HCT116 (cell line): ENCODE measurements at regions not wholly inside any gene's neighbourhood (a gene's known extent, or its start where the extent isn't known, plus 50 kb on each side); places are given as distances from the start of the nearest gene placed in this dataset.

ENCODE experiments used
- ATAC-seq: fragments of 200-7000 bp; cut with Tn5 transposase; 2 replicates; pipeline ENCODE4 v1.9.1; 2020; ENCODE audit warnings: mild to moderate bottlenecking, moderate library complexity
- BruUV-seq: library from RNA; stranded (reverse); fragments of 400-500 nt; replicated peaks from 2 replicates; lab custom pipeline; 2021; lab: Mats Ljungman, UMichigan
- CTCF ChIA-PET: fragments of 300-600 bp; sonication (Branson Sonifier 250); formaldehyde crosslinking; loops from one replicate; lab custom pipeline; 2021; ENCODE audit warnings: antibody characterized with exemption; lab: Charles Lee
- POLR2A ChIA-PET: fragments of 300-600, 350-600 bp; sonication (Branson Sonifier 250); formaldehyde crosslinking; loops from one replicate; lab custom pipeline; 2021; ENCODE audit warnings: antibody characterized with exemption; lab: Charles Lee
- RAD21 ChIA-PET, 2 experiments: fragments of 300-600 bp; sonication (Branson Sonifier 250); formaldehyde crosslinking; loops; one replicate each; lab custom pipeline; 2023; ENCODE audit warnings: low total read pairs in 2 of 2; ENCODE audit not compliant: uncharacterized antibody in 2 of 2, unreplicated experiment in 2 of 2, low non-redundant PET in 1 of 2; lab: Charles Lee
- DNase-seq: peaks from one replicate; pipeline ENCODE4 v3.0.0-alpha.2; 2010; ENCODE audit warnings: low read depth, low spot score
- H2AFZ ChIP-seq: fragments of 200-600 bp; shearing (Covaris generic), sonication (generic); 2 replicates; pipeline ENCODE4 v1.6.1; 2017; ENCODE audit warnings: low read depth, mixed run types, mixed read lengths, antibody characterized with exemption, low read length; ENCODE audit not compliant: poor library complexity, severe bottlenecking
- H3K27ac ChIP-seq: 2 replicates; pipeline ENCODE4 v1.5.1; 2012; ENCODE audit warnings: low read depth, low read length
- H3K27me3 ChIP-seq: fragments of 200-600 bp; sonication (generic); 2 replicates; pipeline ENCODE4 v1.6.1; 2016; ENCODE audit warnings: mixed run types, low read length, mixed read lengths; ENCODE audit not compliant: insufficient read depth
- H3K36me3 ChIP-seq, 2 experiments: fragments of 200-500 bp in 1 of 2; fragments of 200-600 bp in 1 of 2; sonication (Bioruptor generic) in 1 of 2; sonication (generic) in 1 of 2; 2 replicates each; pipeline versions ENCODE4 v1.5.1 to v1.6.1; 2014 to 2016; ENCODE audit warnings: low read length in 2 of 2, inconsistent platforms in 1 of 2, mixed read lengths in 1 of 2, mixed run types in 1 of 2; ENCODE audit not compliant: insufficient read depth in 2 of 2, control insufficient read depth in 1 of 2
- H3K4me1 ChIP-seq, 2 experiments: fragments of 200-600 bp in 1 of 2; sonication (generic) in 1 of 2; 2 replicates each; pipeline versions ENCODE4 v1.5.1 to v1.6.1; 2012 to 2017; ENCODE audit warnings: low read length in 2 of 2, inconsistent platforms in 1 of 2, mild to moderate bottlenecking in 1 of 2, mixed read lengths in 1 of 2, mixed run types in 1 of 2, moderate library complexity in 1 of 2; ENCODE audit not compliant: insufficient read depth in 2 of 2, control insufficient read depth in 1 of 2
- H3K4me2 ChIP-seq: fragments of 200-600 bp; sonication (generic); 2 replicates; pipeline ENCODE4 v1.6.1; 2017; ENCODE audit warnings: mixed run types, low read length, mixed read lengths
- H3K4me3 ChIP-seq, 2 experiments: fragments of 200-600 bp in 1 of 2; sonication (generic) in 1 of 2; replicated peaks in 1 of 2; 2 replicates each; pipeline ENCODE4 v1.5.1; 2011 to 2016; ENCODE audit warnings: low read length in 2 of 2, control low read depth in 1 of 2, low read depth in 1 of 2, mild to moderate bottlenecking in 1 of 2, mixed read lengths in 1 of 2, mixed run types in 1 of 2
- H3K79me2 ChIP-seq: fragments of 200-600 bp; sonication (generic); 2 replicates; pipeline ENCODE4 v1.6.1; 2017; ENCODE audit warnings: mild to moderate bottlenecking, mixed run types, low read length, moderate library complexity, mixed read lengths; ENCODE audit not compliant: insufficient read depth
- H3K9ac ChIP-seq: fragments of 200-600 bp; sonication (generic); 2 replicates; pipeline ENCODE4 v1.6.1; 2016; ENCODE audit warnings: low read length, mixed read lengths
- H3K9me2 ChIP-seq: fragments of 200-600 bp; sonication (generic), shearing (Covaris generic); 2 replicates; pipeline ENCODE4 v1.6.1; 2017; ENCODE audit warnings: mixed run types, mild to moderate bottlenecking, moderate library complexity; ENCODE audit not compliant: insufficient read depth
- H3K9me3 ChIP-seq, 2 experiments: fragments of 200-500 bp in 1 of 2; fragments of 200-600 bp in 1 of 2; sonication (Bioruptor generic) in 1 of 2; sonication (generic) in 1 of 2; 2 replicates each; pipeline ENCODE4 v1.6.1; 2014 to 2017; ENCODE audit warnings: low read length in 2 of 2, mixed read lengths in 2 of 2, inconsistent platforms in 1 of 2, low read depth in 1 of 2, mild to moderate bottlenecking in 1 of 2, mixed run types in 1 of 2, moderate library complexity in 1 of 2; ENCODE audit not compliant: control insufficient read depth in 1 of 2, insufficient read depth in 1 of 2
- H4K20me1 ChIP-seq: fragments of 200-600 bp; sonication (generic), shearing (Covaris generic); 2 replicates; pipeline ENCODE4 v1.6.1; 2017; ENCODE audit warnings: mixed run types, mild to moderate bottlenecking, moderate library complexity; ENCODE audit not compliant: insufficient read depth
- CBX3 ChIP-seq: IDR thresholded peaks from 2 replicates; pipeline ENCODE4 v1.6.1; 2012; ENCODE audit warnings: low read depth
- CEBPB ChIP-seq: IDR thresholded peaks from 2 replicates; pipeline ENCODE4 v1.6.1; 2012; ENCODE audit warnings: low read depth
- EGR1 ChIP-seq: IDR thresholded peaks from 2 replicates; pipeline ENCODE4 v1.6.1; 2012; ENCODE audit warnings: low read depth
- ELF1 ChIP-seq: IDR thresholded peaks from 2 replicates; pipeline ENCODE4 v1.6.1; 2012; ENCODE audit warnings: low read depth, borderline replicate concordance
- EZH2 ChIP-seq: fragments of 200-600 bp; sonication (generic); IDR thresholded peaks from 2 replicates; pipeline ENCODE4 v1.6.1; 2017; ENCODE audit warnings: antibody characterized with exemption, mixed run types
- EZH2phosphoT487 ChIP-seq: fragments of 200-600 bp; IDR thresholded peaks from 2 replicates; pipeline ENCODE4 v1.6.1; 2018; ENCODE audit warnings: antibody characterized with exemption, borderline replicate concordance
- FOSL1 ChIP-seq: IDR thresholded peaks from 2 replicates; pipeline ENCODE4 v1.6.1; 2012; ENCODE audit warnings: low read depth
- JUND ChIP-seq: IDR thresholded peaks from 2 replicates; pipeline ENCODE4 v1.6.1; 2012
- MAX ChIP-seq: IDR thresholded peaks from 2 replicates; pipeline ENCODE4 v1.6.1; 2012
- POLR2A ChIP-seq: IDR thresholded peaks from 2 replicates; pipeline ENCODE4 v1.7.0; 2011; ENCODE audit warnings: borderline replicate concordance; ENCODE audit not compliant: insufficient read depth, insufficient read length; ENCODE audit errors: extremely low read depth
- RAD21 ChIP-seq: IDR thresholded peaks from 2 replicates; pipeline ENCODE4 v1.6.1; 2012; ENCODE audit warnings: low read depth, mild to moderate bottlenecking
- SP1 ChIP-seq: IDR thresholded peaks from 2 replicates; pipeline ENCODE4 v1.6.1; 2012; ENCODE audit warnings: low read depth
- SRF ChIP-seq: IDR thresholded peaks from 2 replicates; pipeline ENCODE4 v1.6.1; 2012; ENCODE audit warnings: low read depth
- TCF7L2 ChIP-seq: IDR thresholded peaks from 2 replicates; pipeline ENCODE4 v1.7.0; 2011; ENCODE audit warnings: borderline replicate concordance, inconsistent platforms; ENCODE audit not compliant: insufficient read depth, insufficient read length; ENCODE audit errors: extremely low read depth
- YY1 ChIP-seq: IDR thresholded peaks from 2 replicates; pipeline ENCODE4 v1.6.1; 2011; ENCODE audit warnings: low read length, low read depth, moderate library complexity, mild to moderate bottlenecking; ENCODE audit not compliant: insufficient replicate concordance; ENCODE audit errors: extremely low read depth
- ZFX ChIP-seq: fragments of 450-650 bp; IDR thresholded peaks from 2 replicates; pipeline ENCODE4 v1.6.1; 2017
- ZNF274 ChIP-seq: fragments of 200-500 bp; sonication (Bioruptor generic); IDR thresholded peaks from 2 replicates; pipeline ENCODE4 v1.6.1; 2014; ENCODE audit warnings: mild to moderate bottlenecking, low read depth, low read length, inconsistent platforms
- intact Hi-C: fragments of 100-400 bp; cut with micrococcal nuclease; formaldehyde crosslinking; loops from 2 replicates; pipeline ENCODE4 v1.10.0; 2022
- TF ChIP-seq, protein P1 (sequence below): IDR thresholded peaks from 2 replicates; pipeline ENCODE4 v1.6.1; 2012
- TF ChIP-seq, protein P2 (sequence below): IDR thresholded peaks from 2 replicates; pipeline ENCODE4 v1.6.1; 2012; ENCODE audit warnings: low read depth

DNA sequence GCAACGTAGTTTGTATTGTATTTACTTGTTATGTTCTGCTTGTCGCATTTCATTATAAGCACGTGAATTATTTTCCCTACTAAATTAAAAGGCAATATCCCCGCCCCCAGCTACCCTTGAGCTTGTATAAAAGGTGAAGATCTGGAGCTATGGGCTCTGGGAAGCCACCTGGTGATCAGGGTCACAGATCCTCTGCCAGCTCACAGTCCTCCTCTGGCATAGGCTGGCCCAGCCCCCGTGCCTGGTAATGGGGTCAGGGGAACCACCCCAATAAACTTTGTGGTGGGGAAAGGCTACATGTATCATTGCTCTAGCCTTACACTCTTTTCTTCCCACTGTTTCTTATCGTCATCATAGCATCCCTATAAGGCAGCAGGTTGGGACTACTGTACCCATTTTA lies 190.2 kb upstream of the TSHZ3 start:
- no peak overlapping the region for H2AFZ ChIP-seq
- no peaks in the 10 kb centered on the region for H3K36me3 ChIP-seq
- ChIA-PET POLR2A (no interaction called here), CTCF (no interaction called here), RAD21 (no interaction called here)
- H3K79me2 ChIP-seq, result no peaks in the 10 kb centered on the region
- TF ChIP-seq MAX (no peak), POLR2A (no peak), SP1 (no peak), ELF1 (no peak), TCF7L2 (no peak), EGR1 (no peak), ZFX (no peak), FOSL1 (no peak), ZNF274 (no peak), EZH2 (no peak)
- TF ChIP-seq, protein P1, sequence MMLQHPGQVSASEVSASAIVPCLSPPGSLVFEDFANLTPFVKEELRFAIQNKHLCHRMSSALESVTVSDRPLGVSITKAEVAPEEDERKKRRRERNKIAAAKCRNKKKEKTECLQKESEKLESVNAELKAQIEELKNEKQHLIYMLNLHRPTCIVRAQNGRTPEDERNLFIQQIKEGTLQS, result no peak
- intact Hi-C loops, result no loop called here
- no peak for DNase-seq
- BruUV-seq, result no TSS peak
- H3K9me3 ChIP-seq, result peaks cover 28 to 29% of the 10 kb centered on the region in 2 experiments; a peak in 2 of 4 replicates
- H3K9me2 ChIP-seq, result no peaks in the 10 kb centered on the region
- H3K4me2 ChIP-seq, result no peak overlapping the region
- no peaks in the 10 kb centered on the region for H3K4me1 ChIP-seq
- no peaks in the 10 kb centered on the region for H3K27me3 ChIP-seq
- H3K9ac ChIP-seq, result no peak overlapping the region
- no peak overlapping the region for H3K4me3 ChIP-seq
- H3K27ac ChIP-seq, result no peak overlapping the region
- H4K20me1 ChIP-seq, result no peaks in the 10 kb centered on the region
- ATAC-seq, result no peak

DNA sequence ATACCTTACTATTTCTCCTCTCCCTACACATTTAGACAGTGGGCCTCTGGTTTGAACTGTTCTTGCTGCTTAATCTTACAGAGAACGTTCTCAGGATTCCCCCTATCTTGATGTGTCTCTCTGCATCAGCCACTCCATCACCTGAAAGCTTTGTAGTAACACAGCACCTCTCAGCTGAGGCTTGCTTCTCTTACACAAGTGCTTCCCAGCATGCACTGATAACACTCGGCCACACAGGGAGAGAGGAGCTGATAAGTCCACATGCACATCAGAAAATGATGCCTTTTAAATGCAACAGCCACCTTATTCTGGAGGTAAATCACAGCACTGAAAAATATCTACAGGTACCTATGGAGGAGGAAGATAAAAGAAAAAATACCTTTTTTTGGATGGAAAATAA lies 192.2 kb upstream of the TSHZ3 start:
- ChIA-PET POLR2A (no interaction called here), RAD21 (no interaction called here), CTCF (no interaction called here)
- Histone ChIP-seq H3K27me3 (no peaks in the 10 kb centered on the region), H3K4me3 (no peak overlapping the region), H4K20me1 (no peaks in the 10 kb centered on the region), H3K36me3 (no peaks in the 10 kb centered on the region), H3K79me2 (no peaks in the 10 kb centered on the region), H3K9me3 (peaks cover 20 to 21% of the 10 kb centered on the region in 2 experiments; a peak in 2 of 4 replicates), H3K4me2 (no peak overlapping the region), H2AFZ (no peak overlapping the region), H3K9ac (no peak overlapping the region), H3K9me2 (no peaks in the 10 kb centered on the region), H3K4me1 (no peaks in the 10 kb centered on the region), H3K27ac (no peak overlapping the region)
- ATAC-seq (no peak), DNase-seq (no peak)
- intact Hi-C loops, result no loop called here
- no TSS peak for BruUV-seq
- no peak for TF ChIP-seq MAX
- no peak for TF ChIP-seq SRF
- no peak for TF ChIP-seq CBX3
- TF ChIP-seq, protein P2, sequence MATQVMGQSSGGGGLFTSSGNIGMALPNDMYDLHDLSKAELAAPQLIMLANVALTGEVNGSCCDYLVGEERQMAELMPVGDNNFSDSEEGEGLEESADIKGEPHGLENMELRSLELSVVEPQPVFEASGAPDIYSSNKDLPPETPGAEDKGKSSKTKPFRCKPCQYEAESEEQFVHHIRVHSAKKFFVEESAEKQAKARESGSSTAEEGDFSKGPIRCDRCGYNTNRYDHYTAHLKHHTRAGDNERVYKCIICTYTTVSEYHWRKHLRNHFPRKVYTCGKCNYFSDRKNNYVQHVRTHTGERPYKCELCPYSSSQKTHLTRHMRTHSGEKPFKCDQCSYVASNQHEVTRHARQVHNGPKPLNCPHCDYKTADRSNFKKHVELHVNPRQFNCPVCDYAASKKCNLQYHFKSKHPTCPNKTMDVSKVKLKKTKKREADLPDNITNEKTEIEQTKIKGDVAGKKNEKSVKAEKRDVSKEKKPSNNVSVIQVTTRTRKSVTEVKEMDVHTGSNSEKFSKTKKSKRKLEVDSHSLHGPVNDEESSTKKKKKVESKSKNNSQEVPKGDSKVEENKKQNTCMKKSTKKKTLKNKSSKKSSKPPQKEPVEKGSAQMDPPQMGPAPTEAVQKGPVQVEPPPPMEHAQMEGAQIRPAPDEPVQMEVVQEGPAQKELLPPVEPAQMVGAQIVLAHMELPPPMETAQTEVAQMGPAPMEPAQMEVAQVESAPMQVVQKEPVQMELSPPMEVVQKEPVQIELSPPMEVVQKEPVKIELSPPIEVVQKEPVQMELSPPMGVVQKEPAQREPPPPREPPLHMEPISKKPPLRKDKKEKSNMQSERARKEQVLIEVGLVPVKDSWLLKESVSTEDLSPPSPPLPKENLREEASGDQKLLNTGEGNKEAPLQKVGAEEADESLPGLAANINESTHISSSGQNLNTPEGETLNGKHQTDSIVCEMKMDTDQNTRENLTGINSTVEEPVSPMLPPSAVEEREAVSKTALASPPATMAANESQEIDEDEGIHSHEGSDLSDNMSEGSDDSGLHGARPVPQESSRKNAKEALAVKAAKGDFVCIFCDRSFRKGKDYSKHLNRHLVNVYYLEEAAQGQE, result no peak
- no peak for TF ChIP-seq JUND
- no peak for TF ChIP-seq EZH2phosphoT487
- no peak for TF ChIP-seq RAD21
- TF ChIP-seq CEBPB, result no peak
- TF ChIP-seq YY1, result no peak
